SK-N-SH treated with all-trans-retinoic acid at 6 μM for 48 hours (cell line): ENCODE measurements at regions not wholly inside any gene's neighbourhood (a gene's known extent, or its start where the extent isn't known, plus 50 kb on each side); places are given as distances from the start of the nearest gene placed in this dataset.

Experiments
- ATAC-seq: fragments of 200-7000 bp; cut with Tn5 transposase; 3 replicates; pipeline ENCODE4 v1.9.1; 2020; ENCODE audit warnings: mild to moderate bottlenecking, moderate library complexity
- ARNTL ChIP-seq: fragments of 450-650 bp; formaldehyde crosslinking; IDR thresholded peaks from 2 replicates; pipeline ENCODE4 v1.5.0; 2020; ENCODE audit warnings: low read depth, mild to moderate bottlenecking, moderate library complexity, borderline replicate concordance
- BACH2 ChIP-seq: fragments of 250-450 bp; sonication (Bioruptor Pico); IDR thresholded peaks from 2 replicates; pipeline ENCODE4 v1.9.0; 2021; ENCODE audit warnings: mild to moderate bottlenecking, borderline replicate concordance
- CSDC2 ChIP-seq: fragments of 250-450 bp; sonication (Bioruptor Pico); IDR thresholded peaks from 2 replicates; pipeline ENCODE4 v1.5.0; 2020; ENCODE audit warnings: mild to moderate bottlenecking, moderate library complexity
- ESRRG ChIP-seq: fragments of 250-450 bp; sonication (Bioruptor Pico); IDR thresholded peaks from 2 replicates; pipeline ENCODE4 v1.6.1; 2021; ENCODE audit warnings: mild to moderate bottlenecking
- GLIS3 ChIP-seq: fragments of 250-450 bp; sonication (Bioruptor Pico); IDR thresholded peaks from 2 replicates; pipeline ENCODE4 v1.5.0; 2020; ENCODE audit warnings: mild to moderate bottlenecking, moderate library complexity
- OSR1 ChIP-seq: fragments of 250-450 bp; sonication (Bioruptor Pico); IDR thresholded peaks from 2 replicates; pipeline ENCODE4 v1.8.0; 2022; ENCODE audit warnings: moderate library complexity, mild to moderate bottlenecking, inconsistent platforms
- PPARA ChIP-seq: fragments of 250-450 bp; sonication (Bioruptor Pico); IDR thresholded peaks from 2 replicates; pipeline ENCODE4 v1.5.0; 2020; ENCODE audit warnings: mild to moderate bottlenecking, borderline replicate concordance
- RARB ChIP-seq: fragments of 250-450 bp; sonication (Bioruptor Pico); IDR thresholded peaks from 2 replicates; pipeline ENCODE4 v1.8.0; 2021; ENCODE audit warnings: mild to moderate bottlenecking, moderate library complexity
- SNAI2 ChIP-seq: fragments of 250-450 bp; sonication (Bioruptor Pico); IDR thresholded peaks from 2 replicates; pipeline ENCODE4 v1.5.0; 2020; ENCODE audit warnings: mild to moderate bottlenecking, moderate library complexity
- TCF4 ChIP-seq: fragments of 250-450 bp; sonication (Bioruptor Pico); IDR thresholded peaks from 2 replicates; pipeline ENCODE4 v1.8.0; 2021; ENCODE audit warnings: mild to moderate bottlenecking, moderate library complexity, borderline replicate concordance
- TOX ChIP-seq: fragments of 250-450 bp; sonication (Bioruptor Pico); IDR thresholded peaks from 2 replicates; pipeline ENCODE4 v1.8.0; 2021; ENCODE audit warnings: mild to moderate bottlenecking, moderate library complexity, borderline replicate concordance
- ZC3H10 ChIP-seq: fragments of 250-450 bp; sonication (Bioruptor Pico); IDR thresholded peaks from 2 replicates; pipeline ENCODE4 v1.5.1; 2021; ENCODE audit warnings: mild to moderate bottlenecking, moderate library complexity
- ZFP3 ChIP-seq: fragments of 250-450 bp; sonication (Bioruptor Pico); IDR thresholded peaks from 2 replicates; pipeline ENCODE4 v1.5.0; 2020; ENCODE audit warnings: mild to moderate bottlenecking, moderate library complexity
- ZFP30 ChIP-seq: fragments of 450-650 bp; formaldehyde crosslinking; IDR thresholded peaks from 2 replicates; pipeline ENCODE4 v1.5.0; 2022; ENCODE audit warnings: mild to moderate bottlenecking, moderate library complexity
- ZNF565 ChIP-seq: fragments of 450-650 bp; formaldehyde crosslinking; conservative IDR thresholded peaks from 2 replicates; pipeline ENCODE4 v1.5.0; 2020; ENCODE audit warnings: low read depth, mild to moderate bottlenecking, moderate library complexity
- ZNF70 ChIP-seq: fragments of 450-650 bp; formaldehyde crosslinking; IDR thresholded peaks from 2 replicates; pipeline ENCODE4 v1.5.0; 2020; ENCODE audit warnings: mild to moderate bottlenecking, moderate library complexity
- ZNF8 ChIP-seq: fragments of 450-650 bp; formaldehyde crosslinking; IDR thresholded peaks from 2 replicates; pipeline ENCODE4 v1.5.0; 2020; ENCODE audit warnings: mild to moderate bottlenecking, moderate library complexity
- TF ChIP-seq, protein P1 (sequence below): fragments of 250-450 bp; sonication (Bioruptor Pico); IDR thresholded peaks from 2 replicates; pipeline ENCODE4 v1.5.1; 2020; ENCODE audit warnings: low read depth, mild to moderate bottlenecking, moderate library complexity
- TF ChIP-seq, protein P2 (sequence below): fragments of 250-450 bp; sonication (Bioruptor Pico); IDR thresholded peaks from 2 replicates; pipeline ENCODE4 v1.8.0; 2021; ENCODE audit warnings: low read depth, mild to moderate bottlenecking, moderate library complexity, borderline replicate concordance
- TF ChIP-seq, protein P3 (sequence below): fragments of 250-450 bp; sonication (Bioruptor Pico); IDR thresholded peaks from 2 replicates; pipeline ENCODE4 v1.5.0; 2020; ENCODE audit warnings: mild to moderate bottlenecking, moderate library complexity
- TF ChIP-seq, protein P4 (sequence below): fragments of 250-450 bp; sonication (Bioruptor Pico); IDR thresholded peaks from 2 replicates; pipeline ENCODE4 v1.5.1; 2021; ENCODE audit warnings: mild to moderate bottlenecking, moderate library complexity

DNA sequence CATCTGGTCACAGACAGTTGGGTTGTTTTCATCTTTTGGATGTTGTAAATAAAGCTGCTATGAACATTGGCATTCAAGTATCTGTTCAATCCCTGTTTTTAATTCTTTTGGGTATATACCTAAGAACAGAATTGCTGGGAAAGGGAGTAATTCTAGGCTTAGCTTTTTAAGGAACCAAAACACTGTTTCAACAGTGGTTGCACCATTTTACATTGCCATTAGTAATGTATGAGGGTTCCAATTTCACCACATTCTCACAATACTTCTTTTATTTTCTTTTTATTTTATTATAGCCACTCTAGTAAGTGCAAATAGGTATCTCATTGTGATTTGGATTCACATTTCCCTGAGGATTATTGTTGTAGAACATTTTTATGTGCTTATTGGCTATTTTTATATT, 108.9 kb upstream of the GLS start:
- ATAC-seq, result no peak
- TF ChIP-seq ARNTL (CRISPR knock-in tag), result no peak

DNA sequence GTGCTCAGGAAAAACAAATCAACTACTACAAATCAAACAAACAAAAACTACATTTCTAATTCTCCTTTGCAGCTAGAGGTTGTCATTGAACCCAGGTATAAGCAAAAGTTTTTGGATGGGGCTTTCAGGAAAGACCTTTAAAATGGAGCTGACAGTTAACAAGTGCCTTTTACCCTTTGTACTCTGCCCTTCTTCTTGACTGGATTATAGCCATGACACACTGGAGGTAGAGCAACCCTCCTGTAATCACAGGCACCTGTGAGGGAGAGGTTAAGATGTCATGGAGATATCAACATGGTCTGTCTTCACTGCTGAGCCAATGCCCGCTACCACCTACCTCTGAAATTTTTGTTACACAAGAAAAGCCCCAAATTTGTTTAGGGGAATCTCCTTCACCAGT, 100.0 kb upstream of the GLS start:
- ATAC-seq, result no peak
- no peak for TF ChIP-seq ZC3H10 (CRISPR knock-in tag)
- no peak for TF ChIP-seq RARB (CRISPR knock-in tag)
- TF ChIP-seq TOX (CRISPR knock-in tag), result no peak
- no peak for TF ChIP-seq TCF4 (CRISPR knock-in tag)
- TF ChIP-seq SNAI2 (CRISPR knock-in tag), result no peak
- TF ChIP-seq ZFP30 (CRISPR knock-in tag), result no peak
- TF ChIP-seq, protein P1, sequence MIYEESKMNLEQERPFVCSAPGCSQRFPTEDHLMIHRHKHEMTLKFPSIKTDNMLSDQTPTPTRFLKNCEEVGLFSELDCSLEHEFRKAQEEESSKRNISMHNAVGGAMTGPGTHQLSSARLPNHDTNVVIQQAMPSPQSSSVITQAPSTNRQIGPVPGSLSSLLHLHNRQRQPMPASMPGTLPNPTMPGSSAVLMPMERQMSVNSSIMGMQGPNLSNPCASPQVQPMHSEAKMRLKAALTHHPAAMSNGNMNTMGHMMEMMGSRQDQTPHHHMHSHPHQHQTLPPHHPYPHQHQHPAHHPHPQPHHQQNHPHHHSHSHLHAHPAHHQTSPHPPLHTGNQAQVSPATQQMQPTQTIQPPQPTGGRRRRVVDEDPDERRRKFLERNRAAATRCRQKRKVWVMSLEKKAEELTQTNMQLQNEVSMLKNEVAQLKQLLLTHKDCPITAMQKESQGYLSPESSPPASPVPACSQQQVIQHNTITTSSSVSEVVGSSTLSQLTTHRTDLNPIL, result no peak
- no peak for TF ChIP-seq ZFP3
- TF ChIP-seq, protein P2, sequence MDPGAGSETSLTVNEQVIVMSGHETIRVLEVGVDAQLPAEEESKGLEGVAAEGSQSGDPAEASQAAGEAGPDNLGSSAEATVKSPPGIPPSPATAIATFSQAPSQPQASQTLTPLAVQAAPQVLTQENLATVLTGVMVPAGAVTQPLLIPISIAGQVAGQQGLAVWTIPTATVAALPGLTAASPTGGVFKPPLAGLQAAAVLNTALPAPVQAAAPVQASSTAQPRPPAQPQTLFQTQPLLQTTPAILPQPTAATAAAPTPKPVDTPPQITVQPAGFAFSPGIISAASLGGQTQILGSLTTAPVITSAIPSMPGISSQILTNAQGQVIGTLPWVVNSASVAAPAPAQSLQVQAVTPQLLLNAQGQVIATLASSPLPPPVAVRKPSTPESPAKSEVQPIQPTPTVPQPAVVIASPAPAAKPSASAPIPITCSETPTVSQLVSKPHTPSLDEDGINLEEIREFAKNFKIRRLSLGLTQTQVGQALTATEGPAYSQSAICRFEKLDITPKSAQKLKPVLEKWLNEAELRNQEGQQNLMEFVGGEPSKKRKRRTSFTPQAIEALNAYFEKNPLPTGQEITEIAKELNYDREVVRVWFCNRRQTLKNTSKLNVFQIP (CRISPR knock-in tag), result no peak
- TF ChIP-seq BACH2, result no peak
- TF ChIP-seq GLIS3 (CRISPR knock-in tag), result no peak
- TF ChIP-seq, protein P3, sequence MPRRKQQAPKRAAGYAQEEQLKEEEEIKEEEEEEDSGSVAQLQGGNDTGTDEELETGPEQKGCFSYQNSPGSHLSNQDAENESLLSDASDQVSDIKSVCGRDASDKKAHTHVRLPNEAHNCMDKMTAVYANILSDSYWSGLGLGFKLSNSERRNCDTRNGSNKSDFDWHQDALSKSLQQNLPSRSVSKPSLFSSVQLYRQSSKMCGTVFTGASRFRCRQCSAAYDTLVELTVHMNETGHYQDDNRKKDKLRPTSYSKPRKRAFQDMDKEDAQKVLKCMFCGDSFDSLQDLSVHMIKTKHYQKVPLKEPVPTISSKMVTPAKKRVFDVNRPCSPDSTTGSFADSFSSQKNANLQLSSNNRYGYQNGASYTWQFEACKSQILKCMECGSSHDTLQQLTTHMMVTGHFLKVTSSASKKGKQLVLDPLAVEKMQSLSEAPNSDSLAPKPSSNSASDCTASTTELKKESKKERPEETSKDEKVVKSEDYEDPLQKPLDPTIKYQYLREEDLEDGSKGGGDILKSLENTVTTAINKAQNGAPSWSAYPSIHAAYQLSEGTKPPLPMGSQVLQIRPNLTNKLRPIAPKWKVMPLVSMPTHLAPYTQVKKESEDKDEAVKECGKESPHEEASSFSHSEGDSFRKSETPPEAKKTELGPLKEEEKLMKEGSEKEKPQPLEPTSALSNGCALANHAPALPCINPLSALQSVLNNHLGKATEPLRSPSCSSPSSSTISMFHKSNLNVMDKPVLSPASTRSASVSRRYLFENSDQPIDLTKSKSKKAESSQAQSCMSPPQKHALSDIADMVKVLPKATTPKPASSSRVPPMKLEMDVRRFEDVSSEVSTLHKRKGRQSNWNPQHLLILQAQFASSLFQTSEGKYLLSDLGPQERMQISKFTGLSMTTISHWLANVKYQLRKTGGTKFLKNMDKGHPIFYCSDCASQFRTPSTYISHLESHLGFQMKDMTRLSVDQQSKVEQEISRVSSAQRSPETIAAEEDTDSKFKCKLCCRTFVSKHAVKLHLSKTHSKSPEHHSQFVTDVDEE (CRISPR knock-in tag), result no peak
- TF ChIP-seq OSR1 (CRISPR knock-in tag), result no peak
- TF ChIP-seq ZNF565, result no peak
- no peak for TF ChIP-seq ZNF8
- TF ChIP-seq, all 23 proteins: peak for 0

DNA sequence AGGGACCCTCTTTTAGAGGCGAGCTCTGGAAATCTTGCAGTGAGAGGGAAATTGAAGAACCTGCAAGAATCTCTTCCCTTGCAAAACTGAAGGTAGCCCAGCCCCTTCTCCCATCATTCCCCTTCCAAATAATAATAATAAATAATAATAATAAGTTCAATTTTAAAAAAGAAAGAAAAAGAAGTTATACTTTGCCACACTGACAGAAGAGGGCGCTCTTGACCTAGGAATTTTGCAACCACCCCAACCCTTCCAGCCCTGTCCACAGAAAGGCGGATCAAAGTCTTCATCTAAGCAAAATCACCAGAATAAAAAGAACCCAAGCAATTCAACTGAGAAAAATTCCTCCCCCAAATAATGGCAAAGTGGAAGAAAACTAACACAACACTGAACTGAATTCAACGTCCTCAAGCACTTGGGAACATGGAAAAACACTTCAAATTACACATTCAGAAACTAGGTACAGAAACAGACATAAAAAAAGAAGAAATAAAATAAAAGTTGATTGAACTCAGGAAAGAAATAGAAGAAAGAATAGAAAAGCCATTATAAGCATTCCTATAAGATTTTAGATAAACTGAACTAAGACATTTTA, 98.9 kb upstream of the GLS start:
- TF ChIP-seq SNAI2 (CRISPR knock-in tag) (no peak), OSR1 (CRISPR knock-in tag) (no peak), ZC3H10 (CRISPR knock-in tag) (no peak), ZNF70 (CRISPR knock-in tag) (no peak), ZNF565 (no peak), ESRRG (no peak), PPARA (no peak)
- ATAC-seq, result peak; percentile 80

DNA sequence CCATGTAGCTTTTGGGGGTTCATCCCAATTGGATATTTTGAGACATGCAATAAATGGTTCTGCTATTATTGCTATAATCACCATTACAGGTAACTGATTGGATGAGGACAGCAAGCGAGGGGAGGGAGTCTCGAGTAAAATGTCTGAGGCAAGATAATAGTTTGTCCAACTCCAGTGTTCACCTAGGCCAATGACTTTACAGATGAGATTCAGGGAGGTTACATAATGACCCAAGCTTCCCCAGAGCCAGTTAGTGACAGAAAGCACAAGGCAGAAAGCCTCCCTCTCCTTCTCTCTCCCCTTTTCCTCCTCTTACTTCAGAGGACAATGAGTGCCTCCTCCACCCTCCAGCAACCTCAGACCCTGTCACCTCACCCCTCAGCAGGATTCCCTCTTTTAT, 98.4 kb upstream of the GLS start:
- ATAC-seq, result no peak
- TF ChIP-seq, protein P4, sequence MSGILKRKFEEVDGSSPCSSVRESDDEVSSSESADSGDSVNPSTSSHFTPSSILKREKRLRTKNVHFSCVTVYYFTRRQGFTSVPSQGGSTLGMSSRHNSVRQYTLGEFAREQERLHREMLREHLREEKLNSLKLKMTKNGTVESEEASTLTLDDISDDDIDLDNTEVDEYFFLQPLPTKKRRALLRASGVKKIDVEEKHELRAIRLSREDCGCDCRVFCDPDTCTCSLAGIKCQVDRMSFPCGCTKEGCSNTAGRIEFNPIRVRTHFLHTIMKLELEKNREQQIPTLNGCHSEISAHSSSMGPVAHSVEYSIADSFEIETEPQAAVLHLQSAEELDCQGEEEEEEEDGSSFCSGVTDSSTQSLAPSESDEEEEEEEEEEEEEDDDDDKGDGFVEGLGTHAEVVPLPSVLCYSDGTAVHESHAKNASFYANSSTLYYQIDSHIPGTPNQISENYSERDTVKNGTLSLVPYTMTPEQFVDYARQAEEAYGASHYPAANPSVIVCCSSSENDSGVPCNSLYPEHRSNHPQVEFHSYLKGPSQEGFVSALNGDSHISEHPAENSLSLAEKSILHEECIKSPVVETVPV (CRISPR knock-in tag), result no peak
- TF ChIP-seq TOX (CRISPR knock-in tag), result no peak
- TF ChIP-seq, protein P1, result no peak
- TF ChIP-seq CSDC2 (CRISPR knock-in tag), result no peak
- no peak for TF ChIP-seq OSR1 (CRISPR knock-in tag)
- TF ChIP-seq GLIS3 (CRISPR knock-in tag), result no peak
- TF ChIP-seq RARB (CRISPR knock-in tag), result no peak
- TF ChIP-seq, protein P2 (CRISPR knock-in tag), result no peak
- no peak for TF ChIP-seq PPARA
- TF ChIP-seq, all 23 proteins: peak for 0
